Mesothelial cell of epicardium (in vitro differentiated cells): ENCODE measurements at regions not wholly inside any gene's neighbourhood (a gene's known extent, or its start where the extent isn't known, plus 50 kb on each side); places are given as distances from the start of the nearest gene placed in this dataset.

Source experiments
- DNase-seq, 2 experiments: peaks; one replicate each; pipeline ENCODE4 v3.0.0; 2021; ENCODE audit warnings: low spot score in 2 of 2; ENCODE audit not compliant: unreplicated experiment in 2 of 2
- H3K27ac Mint-ChIP-seq: 2 replicates; pipeline ENCODE4 v1.8.0; 2021; ENCODE audit warnings: mixed read lengths
- H3K27me3 Mint-ChIP-seq: 2 replicates; pipeline ENCODE4 v1.8.0; 2021; ENCODE audit warnings: low read depth, mixed read lengths
- H3K36me3 Mint-ChIP-seq: 2 replicates; pipeline ENCODE4 v1.8.0; 2021; ENCODE audit warnings: mixed read lengths
- H3K4me1 Mint-ChIP-seq: 2 replicates; pipeline ENCODE4 v1.8.0; 2021; ENCODE audit warnings: mixed read lengths
- H3K4me3 Mint-ChIP-seq: 2 replicates; pipeline ENCODE4 v1.8.0; 2021; ENCODE audit warnings: mild to moderate bottlenecking, moderate library complexity, mixed read lengths
- H3K9me3 Mint-ChIP-seq: 2 replicates; pipeline ENCODE4 v1.8.0; 2021; ENCODE audit warnings: mixed read lengths
- TF ChIP-seq, protein P1 (sequence below): fragments of 200-600 bp; sonication (generic); IDR thresholded peaks from one replicate; pipeline ENCODE4 v1.5.0; 2021; ENCODE audit warnings: antibody characterized with exemption; ENCODE audit not compliant: unreplicated experiment

- Mint-ChIP-seq H3K36me3 (no peaks in the 10 kb centered on the region), H3K4me1 (no peaks in the 10 kb centered on the region), H3K27me3 (no peaks in the 10 kb centered on the region), H3K9me3 (no peaks in the 10 kb centered on the region), H3K27ac (no peak overlapping the region), H3K4me3 (no peak overlapping the region)
- TF ChIP-seq, protein P1, sequence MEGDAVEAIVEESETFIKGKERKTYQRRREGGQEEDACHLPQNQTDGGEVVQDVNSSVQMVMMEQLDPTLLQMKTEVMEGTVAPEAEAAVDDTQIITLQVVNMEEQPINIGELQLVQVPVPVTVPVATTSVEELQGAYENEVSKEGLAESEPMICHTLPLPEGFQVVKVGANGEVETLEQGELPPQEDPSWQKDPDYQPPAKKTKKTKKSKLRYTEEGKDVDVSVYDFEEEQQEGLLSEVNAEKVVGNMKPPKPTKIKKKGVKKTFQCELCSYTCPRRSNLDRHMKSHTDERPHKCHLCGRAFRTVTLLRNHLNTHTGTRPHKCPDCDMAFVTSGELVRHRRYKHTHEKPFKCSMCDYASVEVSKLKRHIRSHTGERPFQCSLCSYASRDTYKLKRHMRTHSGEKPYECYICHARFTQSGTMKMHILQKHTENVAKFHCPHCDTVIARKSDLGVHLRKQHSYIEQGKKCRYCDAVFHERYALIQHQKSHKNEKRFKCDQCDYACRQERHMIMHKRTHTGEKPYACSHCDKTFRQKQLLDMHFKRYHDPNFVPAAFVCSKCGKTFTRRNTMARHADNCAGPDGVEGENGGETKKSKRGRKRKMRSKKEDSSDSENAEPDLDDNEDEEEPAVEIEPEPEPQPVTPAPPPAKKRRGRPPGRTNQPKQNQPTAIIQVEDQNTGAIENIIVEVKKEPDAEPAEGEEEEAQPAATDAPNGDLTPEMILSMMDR, result no peak
- no peak for DNase-seq
Observed at GRCh38 chr6:86595641-86596040, 341.7 kb upstream of the HTR1E start.

DNA sequence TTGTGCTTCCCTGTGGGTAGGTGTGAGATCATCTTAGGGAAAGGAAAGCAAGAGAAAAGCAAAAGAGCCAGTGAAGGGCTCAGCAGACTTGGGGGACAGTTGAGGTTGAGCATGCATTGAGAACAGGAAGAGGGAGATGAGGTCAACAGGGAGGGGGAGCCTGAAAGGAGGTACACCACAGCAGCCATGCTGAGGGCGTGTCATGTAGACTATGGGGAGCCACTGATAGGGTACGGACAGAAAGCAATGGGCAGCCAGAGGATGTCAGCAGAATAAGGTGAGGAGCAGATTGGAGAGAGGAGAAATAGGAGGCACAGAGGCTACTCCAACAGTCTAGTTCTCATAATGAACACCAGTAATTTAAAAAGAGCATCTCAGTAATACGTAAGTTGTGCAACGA lies 351.1 kb upstream of the HTR1E start:
- peaks cover 2% of the 10 kb centered on the region for H3K36me3 Mint-ChIP-seq
- no peaks in the 10 kb centered on the region for H3K27me3 Mint-ChIP-seq
- H3K27ac Mint-ChIP-seq, result no peak overlapping the region
- no peaks in the 10 kb centered on the region for H3K4me1 Mint-ChIP-seq
- peaks cover 37% of the 10 kb centered on the region for H3K9me3 Mint-ChIP-seq
- DNase-seq, result no peak
- no peak overlapping the region for H3K4me3 Mint-ChIP-seq
- TF ChIP-seq, protein P1, result no peak

DNA sequence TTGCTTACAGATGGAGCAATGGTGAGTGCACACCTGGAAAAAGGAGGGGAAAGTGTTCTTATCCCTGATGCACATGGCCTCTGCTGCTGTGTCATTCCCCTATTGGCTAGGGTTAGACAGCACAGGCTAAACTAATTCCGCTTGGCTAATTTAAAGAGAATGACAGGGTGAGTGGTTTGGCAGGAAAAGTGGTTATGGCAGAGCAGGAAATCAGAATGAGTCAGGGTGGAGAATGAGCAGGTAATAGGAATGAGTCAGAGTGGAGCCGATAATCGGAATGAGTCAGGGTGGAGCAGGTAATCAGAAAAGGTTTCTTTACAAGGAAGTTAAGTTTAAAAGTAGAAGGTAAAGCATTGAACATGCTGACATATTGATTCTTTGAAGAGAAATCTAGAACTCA lies 355.5 kb upstream of the HTR1E start:
- Mint-ChIP-seq H3K4me3 (no peak overlapping the region), H3K9me3 (peaks cover 74% of the 10 kb centered on the region), H3K4me1 (no peaks in the 10 kb centered on the region), H3K36me3 (peaks cover 2% of the 10 kb centered on the region), H3K27me3 (no peaks in the 10 kb centered on the region), H3K27ac (no peak overlapping the region)
- DNase-seq, result no peak
- TF ChIP-seq, protein P1, result no peak

- H3K27me3 Mint-ChIP-seq, result no peaks in the 10 kb centered on the region
- H3K4me3 Mint-ChIP-seq, result no peak overlapping the region
- no peak overlapping the region for H3K27ac Mint-ChIP-seq
- H3K4me1 Mint-ChIP-seq, result no peaks in the 10 kb centered on the region
- peaks cover 36% of the 10 kb centered on the region for H3K9me3 Mint-ChIP-seq
- TF ChIP-seq, protein P1, result no peak
- no peak for DNase-seq
- no peaks in the 10 kb centered on the region for H3K36me3 Mint-ChIP-seq
Observed at GRCh38 chr6:86563197-86563596, 374.1 kb upstream of the HTR1E start.

GRCh38 chr6:86558318-86558717 lies 379.0 kb upstream of the HTR1E start:
- Mint-ChIP-seq H3K9me3 (peaks cover 10% of the 10 kb centered on the region), H3K4me1 (no peaks in the 10 kb centered on the region), H3K36me3 (no peaks in the 10 kb centered on the region), H3K27ac (no peak overlapping the region), H3K4me3 (no peak overlapping the region), H3K27me3 (no peaks in the 10 kb centered on the region)
- no peak for DNase-seq
- TF ChIP-seq, protein P1, result no peak

DNA sequence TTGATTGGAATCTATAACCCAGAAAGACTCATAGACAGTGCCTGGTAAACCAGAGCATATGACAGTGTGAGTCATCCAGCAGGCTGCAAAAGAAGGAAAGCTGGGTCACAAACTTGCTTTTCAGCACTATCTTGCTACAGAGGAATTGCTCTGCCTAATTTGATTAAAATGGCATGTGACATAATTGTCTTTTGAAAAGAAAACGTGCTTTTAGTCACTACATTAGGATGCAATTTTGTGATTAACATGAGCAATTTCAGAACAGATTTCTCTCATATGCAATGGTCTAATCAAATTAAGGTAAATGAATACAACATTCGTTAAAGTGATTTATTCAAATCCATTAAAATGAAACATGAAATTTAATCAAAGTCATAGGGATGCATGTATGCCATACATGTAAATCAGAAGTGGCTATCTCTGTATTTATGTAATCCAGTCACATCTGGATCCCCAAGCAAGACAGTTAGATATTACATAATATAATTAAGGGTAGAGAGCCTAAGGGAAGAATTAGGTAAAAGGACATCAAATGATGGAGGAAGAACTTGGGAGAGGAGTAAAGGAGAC lies 400.0 kb upstream of the HTR1E start:
- Mint-ChIP-seq H3K4me3 (no peak overlapping the region), H3K4me1 (no peaks in the 10 kb centered on the region), H3K27ac (no peak overlapping the region), H3K27me3 (no peaks in the 10 kb centered on the region), H3K9me3 (peaks cover 5% of the 10 kb centered on the region), H3K36me3 (no peaks in the 10 kb centered on the region)
- DNase-seq, result no peak
- TF ChIP-seq, protein P1, result no peak
